ENCODE measurements at regions not wholly inside any gene's neighbourhood (a gene's known extent, or its start where the extent isn't known, plus 50 kb on each side); places are given as distances from the start of the nearest gene placed in this dataset.

DNA sequence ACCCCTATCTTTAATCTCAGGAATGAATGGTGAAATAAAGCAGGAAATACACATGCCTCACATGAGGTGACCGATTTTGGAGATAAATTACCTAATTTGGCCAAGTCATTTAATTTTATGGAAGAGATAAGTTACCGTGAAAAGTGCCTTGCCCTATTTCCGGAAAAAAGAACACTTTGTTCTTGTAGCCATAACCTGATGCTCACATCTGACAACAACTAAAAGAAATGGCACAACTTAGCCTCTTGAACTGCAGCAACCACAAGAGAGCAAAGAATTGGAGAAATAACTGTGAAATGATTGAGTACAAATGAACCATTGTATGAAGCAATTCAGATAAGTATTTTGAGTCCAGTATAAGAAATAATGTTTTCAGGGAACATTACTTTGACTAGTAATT, 628.1 kb upstream of the TYRP1 start:
- H3K79me2 ChIP-seq (ENCODE audit: insufficient read depth, low read length), result no peaks in the 10 kb centered on the region
- H3K27me3 ChIP-seq (ENCODE audit: insufficient read depth, low read length), result no peaks in the 10 kb centered on the region
- H3K4me1 ChIP-seq (ENCODE audit: insufficient read depth, low read length), result no peaks in the 10 kb centered on the region
- no peak for DNase-seq (ENCODE audit: insufficient read length, low spot score, missing footprints)
- H4K20me1 ChIP-seq (ENCODE audit: insufficient read depth, low read length), result no peaks in the 10 kb centered on the region
- H3K27ac ChIP-seq (ENCODE audit: low read depth, low read length), result no peak overlapping the region
- TF ChIP-seq, protein P1, sequence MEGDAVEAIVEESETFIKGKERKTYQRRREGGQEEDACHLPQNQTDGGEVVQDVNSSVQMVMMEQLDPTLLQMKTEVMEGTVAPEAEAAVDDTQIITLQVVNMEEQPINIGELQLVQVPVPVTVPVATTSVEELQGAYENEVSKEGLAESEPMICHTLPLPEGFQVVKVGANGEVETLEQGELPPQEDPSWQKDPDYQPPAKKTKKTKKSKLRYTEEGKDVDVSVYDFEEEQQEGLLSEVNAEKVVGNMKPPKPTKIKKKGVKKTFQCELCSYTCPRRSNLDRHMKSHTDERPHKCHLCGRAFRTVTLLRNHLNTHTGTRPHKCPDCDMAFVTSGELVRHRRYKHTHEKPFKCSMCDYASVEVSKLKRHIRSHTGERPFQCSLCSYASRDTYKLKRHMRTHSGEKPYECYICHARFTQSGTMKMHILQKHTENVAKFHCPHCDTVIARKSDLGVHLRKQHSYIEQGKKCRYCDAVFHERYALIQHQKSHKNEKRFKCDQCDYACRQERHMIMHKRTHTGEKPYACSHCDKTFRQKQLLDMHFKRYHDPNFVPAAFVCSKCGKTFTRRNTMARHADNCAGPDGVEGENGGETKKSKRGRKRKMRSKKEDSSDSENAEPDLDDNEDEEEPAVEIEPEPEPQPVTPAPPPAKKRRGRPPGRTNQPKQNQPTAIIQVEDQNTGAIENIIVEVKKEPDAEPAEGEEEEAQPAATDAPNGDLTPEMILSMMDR (IDR thresholded peaks at IDR 0.05; ENCODE audit: extremely low read depth, low read depth, low read length), result no peak
- no peak overlapping the region for H3K4me2 ChIP-seq (ENCODE audit: insufficient read depth, low read length)
- H3K36me3 ChIP-seq (ENCODE audit: insufficient read depth, low read length), result no peaks in the 10 kb centered on the region
- no peaks in the 10 kb centered on the region for H3K9me3 ChIP-seq (ENCODE audit: low read depth, low read length)
- no peak overlapping the region for H2AFZ ChIP-seq (ENCODE audit: low read length)
- H3K4me3 ChIP-seq (ENCODE audit: insufficient read depth, low read length), result no peak overlapping the region

DNA sequence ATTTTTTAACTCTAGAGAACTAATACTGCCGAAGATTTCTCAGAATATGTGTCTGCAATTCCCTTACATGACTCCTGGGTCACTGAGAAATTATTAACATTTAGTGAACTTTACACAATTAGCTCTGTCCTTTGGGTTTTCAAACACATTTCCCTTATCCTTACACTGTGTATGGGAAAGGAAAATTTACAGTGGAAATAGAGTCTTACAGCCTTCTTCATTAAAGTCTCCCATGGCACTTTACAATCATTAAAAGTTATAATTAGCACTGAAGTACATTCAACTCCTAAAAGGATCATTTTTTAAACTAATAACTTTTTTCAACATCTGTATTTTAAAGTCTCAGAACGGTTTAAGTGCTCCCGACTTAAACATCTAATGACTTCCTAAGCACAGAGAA, 627.5 kb upstream of the TYRP1 start:
- Histone ChIP-seq H4K20me1 (ENCODE audit: insufficient read depth, low read length) (no peaks in the 10 kb centered on the region), H3K79me2 (ENCODE audit: insufficient read depth, low read length) (no peaks in the 10 kb centered on the region), H3K27me3 (ENCODE audit: insufficient read depth, low read length) (no peaks in the 10 kb centered on the region), H3K36me3 (ENCODE audit: insufficient read depth, low read length) (no peaks in the 10 kb centered on the region), H2AFZ (ENCODE audit: low read length) (no peak overlapping the region), H3K4me1 (ENCODE audit: insufficient read depth, low read length) (no peaks in the 10 kb centered on the region), H3K4me2 (ENCODE audit: insufficient read depth, low read length) (no peak overlapping the region), H3K4me3 (ENCODE audit: insufficient read depth, low read length) (no peak overlapping the region), H3K27ac (ENCODE audit: low read depth, low read length) (no peak overlapping the region), H3K9me3 (ENCODE audit: low read depth, low read length) (no peaks in the 10 kb centered on the region)
- no peak for DNase-seq (ENCODE audit: insufficient read length, low spot score, missing footprints)
- TF ChIP-seq, protein P1 (IDR thresholded peaks at IDR 0.05; ENCODE audit: extremely low read depth, low read depth, low read length), result no peak

DNA sequence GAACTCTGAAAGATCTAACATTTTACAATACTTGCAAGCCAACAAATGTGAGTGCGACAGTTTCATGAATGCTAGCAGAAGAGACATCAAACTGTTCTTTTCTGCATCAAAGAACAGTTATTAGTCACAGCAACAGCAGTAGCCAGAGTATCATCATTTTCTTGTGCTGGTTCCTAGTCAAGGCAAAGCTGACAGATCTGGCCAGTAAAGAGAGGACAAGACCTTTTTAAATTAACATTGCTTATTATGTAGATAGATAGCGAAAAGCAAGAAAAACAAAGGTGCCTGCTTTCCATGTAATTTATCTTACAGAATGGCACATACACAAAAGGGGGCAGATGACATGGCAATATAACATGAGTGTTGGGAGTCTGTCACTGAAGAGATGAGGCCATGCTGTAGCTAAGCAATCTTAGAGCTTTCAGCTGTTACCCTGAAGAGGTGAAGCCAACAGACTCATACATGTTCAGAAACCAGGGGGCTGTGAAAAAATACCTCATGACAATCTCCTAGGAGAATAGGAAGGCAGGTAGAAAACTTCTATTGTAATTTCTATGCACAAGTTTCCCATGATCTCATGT, 626.6 kb upstream of the TYRP1 start:
- H2AFZ ChIP-seq (ENCODE audit: low read length), result no peak overlapping the region
- no peak overlapping the region for H3K4me2 ChIP-seq (ENCODE audit: insufficient read depth, low read length)
- no peaks in the 10 kb centered on the region for H3K4me1 ChIP-seq (ENCODE audit: insufficient read depth, low read length)
- no peaks in the 10 kb centered on the region for H3K27me3 ChIP-seq (ENCODE audit: insufficient read depth, low read length)
- DNase-seq (ENCODE audit: insufficient read length, low spot score, missing footprints), result no peak
- H3K27ac ChIP-seq (ENCODE audit: low read depth, low read length), result no peak overlapping the region
- H3K4me3 ChIP-seq (ENCODE audit: insufficient read depth, low read length), result no peak overlapping the region
- H3K36me3 ChIP-seq (ENCODE audit: insufficient read depth, low read length), result no peaks in the 10 kb centered on the region
- H3K79me2 ChIP-seq (ENCODE audit: insufficient read depth, low read length), result no peaks in the 10 kb centered on the region
- no peaks in the 10 kb centered on the region for H4K20me1 ChIP-seq (ENCODE audit: insufficient read depth, low read length)
- TF ChIP-seq, protein P1 (IDR thresholded peaks at IDR 0.05; ENCODE audit: extremely low read depth, low read depth, low read length), result no peak
- no peaks in the 10 kb centered on the region for H3K9me3 ChIP-seq (ENCODE audit: low read depth, low read length)

DNA sequence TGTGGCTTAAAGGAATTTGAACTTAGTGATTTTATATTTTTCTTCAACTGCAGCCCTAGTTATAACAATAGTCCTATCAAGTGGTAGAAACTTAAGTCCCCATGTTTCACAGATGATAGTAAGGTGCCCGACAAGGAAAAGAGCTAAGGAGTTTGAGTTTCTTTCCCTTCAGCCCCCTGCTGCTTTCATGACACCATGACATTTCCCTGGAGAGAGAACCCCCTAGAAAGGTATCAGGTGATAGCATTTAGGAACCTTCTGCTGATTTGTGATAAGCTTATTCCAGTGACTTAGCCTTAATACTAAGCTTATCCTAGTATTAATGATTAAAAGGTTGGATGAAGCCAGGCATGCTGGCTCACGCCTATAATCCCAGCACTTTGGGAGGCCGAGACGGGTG, 623.8 kb upstream of the TYRP1 start:
- Histone ChIP-seq H4K20me1 (ENCODE audit: insufficient read depth, low read length) (no peaks in the 10 kb centered on the region), H2AFZ (ENCODE audit: low read length) (no peak overlapping the region), H3K4me2 (ENCODE audit: insufficient read depth, low read length) (no peak overlapping the region), H3K79me2 (ENCODE audit: insufficient read depth, low read length) (no peaks in the 10 kb centered on the region), H3K9me3 (ENCODE audit: low read depth, low read length) (no peaks in the 10 kb centered on the region), H3K27me3 (ENCODE audit: insufficient read depth, low read length) (no peaks in the 10 kb centered on the region), H3K4me1 (ENCODE audit: insufficient read depth, low read length) (no peaks in the 10 kb centered on the region), H3K4me3 (ENCODE audit: insufficient read depth, low read length) (no peak overlapping the region), H3K27ac (ENCODE audit: low read depth, low read length) (no peak overlapping the region), H3K36me3 (ENCODE audit: insufficient read depth, low read length) (no peaks in the 10 kb centered on the region)
- TF ChIP-seq, protein P1 (IDR thresholded peaks at IDR 0.05; ENCODE audit: extremely low read depth, low read depth, low read length), result no peak
- DNase-seq (ENCODE audit: insufficient read length, low spot score, missing footprints), result no peak

All from osteoblast (primary cell).